A549 (cell line): ENCODE measurements at regions not wholly inside any gene's neighbourhood (a gene's known extent, or its start where the extent isn't known, plus 50 kb on each side); places are given as distances from the start of the nearest gene placed in this dataset.
A peak's percentile ranks its signal among the peaks of the same experiment; 100 is the strongest.

Experiments
- ATAC-seq, 2 experiments: fragments of 200-7000 bp in 1 of 2; fragments of >200 bp in 1 of 2; cut with Nextera tagmentation in 1 of 2; cut with Tn5 transposase in 1 of 2; 3 replicates each; pipeline versions ENCODE4 v1.8.0 to v1.9.1; 2018 to 2020; ENCODE audit warnings: mild to moderate bottlenecking in 1 of 2, moderate library complexity in 1 of 2
- CTCF ChIA-PET: fragments of 300-600 bp; sonication (Branson Sonifier 250); formaldehyde crosslinking; extraction: SDS; loops from one replicate; lab custom pipeline; 2021; ENCODE audit warnings: antibody characterized with exemption, inconsistent platforms; lab: Yijun Ruan, JAX
- POLR2A ChIA-PET: fragments of 350-600 bp; formaldehyde crosslinking; extraction: SDS; loops from one replicate; lab custom pipeline; 2021; ENCODE audit warnings: antibody characterized with exemption, inconsistent platforms; lab: Yijun Ruan, JAX
- DNase-seq, 2 experiments: peaks; one replicate each; pipeline versions ENCODE4 v3.0.0 to v3.0.0-alpha.2; 2011 to 2016; ENCODE audit warnings: low read depth in 1 of 2, low spot score in 1 of 2
- FAIRE-seq: peaks from 2 replicates; lab custom pipeline; 2011; peaks lifted over from hg19 to GRCh38; lab: Jason Lieb, UNC
- H3K27ac ChIP-seq, 2 experiments: fragments of >200 bp; sonication (Bioruptor Twin); formaldehyde crosslinking; 3 replicates each; pipeline ENCODE4 v1.5.1; 2016 to 2017
- H3K4me1 ChIP-seq: fragments of >200 bp; sonication (Bioruptor Twin); formaldehyde crosslinking; 3 replicates; pipeline ENCODE4 v1.6.1; 2016
- H3K4me2 ChIP-seq: fragments of >200 bp; sonication (Bioruptor Twin); formaldehyde crosslinking; 3 replicates; pipeline ENCODE4 v1.6.1; 2016
- H3K4me3 ChIP-seq: fragments of >200 bp; sonication (Bioruptor Twin); formaldehyde crosslinking; 3 replicates; pipeline ENCODE4 v1.5.1; 2016
- H3K9me3 ChIP-seq: fragments of >200 bp; sonication (Bioruptor Twin); formaldehyde crosslinking; 3 replicates; pipeline ENCODE4 v1.6.1; 2016
- CBX2 ChIP-seq: fragments of 200-600 bp; sonication (generic); IDR thresholded peaks from 2 replicates; pipeline ENCODE4 v1.6.1; 2016; ENCODE audit warnings: low read depth, mild to moderate bottlenecking, borderline replicate concordance
- CBX8 ChIP-seq: fragments of 200-600 bp; sonication (generic); IDR thresholded peaks from 2 replicates; pipeline ENCODE4 v1.6.1; 2016
- ESRRA ChIP-seq: fragments of 150-350 bp; IDR thresholded peaks from 2 replicates; pipeline ENCODE4 v1.6.1; 2014; ENCODE audit warnings: mild to moderate bottlenecking, low read length, borderline replicate concordance
- FOSB ChIP-seq: fragments of 250-450 bp; sonication (Bioruptor Pico); IDR thresholded peaks from 2 replicates; pipeline ENCODE4 v1.5.0; 2020; ENCODE audit warnings: mild to moderate bottlenecking, moderate library complexity
- HDAC2 ChIP-seq: fragments of 200-600 bp; sonication (generic); IDR thresholded peaks from 2 replicates; pipeline ENCODE4 v1.6.1; 2016
- HEYL ChIP-seq: fragments of 250-450 bp; sonication (Bioruptor Pico); IDR thresholded peaks from 2 replicates; pipeline ENCODE4 v1.8.0; 2021; ENCODE audit warnings: mild to moderate bottlenecking, moderate library complexity
- HOXA7 ChIP-seq: fragments of 250-450 bp; sonication (Bioruptor Pico); IDR thresholded peaks from 2 replicates; pipeline ENCODE4 v1.5.0; 2020; ENCODE audit warnings: mild to moderate bottlenecking, moderate library complexity
- HOXB13 ChIP-seq: fragments of 250-450 bp; sonication (Bioruptor Pico); IDR thresholded peaks from 2 replicates; pipeline ENCODE4 v1.5.0; 2020; ENCODE audit warnings: low read depth, mild to moderate bottlenecking, moderate library complexity
- KDM1A ChIP-seq: fragments of 200-600 bp; sonication (generic); IDR thresholded peaks from 2 replicates; pipeline ENCODE4 v1.6.1; 2016; ENCODE audit warnings: low read depth, mild to moderate bottlenecking
- KDM5A ChIP-seq: fragments of 200-600 bp; sonication (generic); IDR thresholded peaks from 2 replicates; pipeline ENCODE4 v1.6.1; 2016; ENCODE audit warnings: antibody characterized with exemption, mild to moderate bottlenecking
- MAFK ChIP-seq: fragments of 450-650 bp; IDR thresholded peaks from 2 replicates; pipeline ENCODE4 v1.6.1; 2014; ENCODE audit not compliant: partially characterized antibody
- MYC ChIP-seq: IDR thresholded peaks from 2 replicates; pipeline ENCODE4 v1.6.1; 2012; ENCODE audit warnings: mild to moderate bottlenecking, inconsistent platforms, low read length, improper control_type of control experiment, borderline replicate concordance
- NPAS2 ChIP-seq: fragments of 250-450 bp; sonication (Bioruptor Pico); IDR thresholded peaks from 2 replicates; pipeline ENCODE4 v1.8.0; 2022; ENCODE audit warnings: mild to moderate bottlenecking, moderate library complexity, borderline replicate concordance
- NR3C1 ChIP-seq: fragments of >200 bp; sonication (Bioruptor Twin); formaldehyde crosslinking; IDR thresholded peaks from 3 replicates; pipeline ENCODE4 v1.6.1; 2017
- SMC3 ChIP-seq: fragments of >200 bp; sonication (Bioruptor Twin); formaldehyde crosslinking; IDR thresholded peaks from 3 replicates; pipeline ENCODE4 v1.6.1; 2018; ENCODE audit warnings: inconsistent platforms
- ZC3H11A ChIP-seq: fragments of 450-650 bp; IDR thresholded peaks from 2 replicates; pipeline ENCODE4 v1.6.1; 2014; ENCODE audit warnings: antibody characterized with exemption, mild to moderate bottlenecking
- ZFP36 ChIP-seq: fragments of 450-650 bp; IDR thresholded peaks from 2 replicates; pipeline ENCODE4 v1.6.1; 2014; ENCODE audit warnings: borderline replicate concordance; ENCODE audit not compliant: partially characterized antibody
- WGBS: methylation state at CpG from one replicate; pipeline ENCODE4 v1.1.6; 2017; ENCODE audit errors: missing lambda C conversion rate; 5-methylcytosine and 5-hydroxymethylcytosine counted together
- TF ChIP-seq, protein P1 (sequence below): fragments of 250-450 bp; sonication (Bioruptor Pico); IDR thresholded peaks from 2 replicates; pipeline ENCODE4 v1.5.0; 2021; ENCODE audit warnings: mild to moderate bottlenecking, moderate library complexity, borderline replicate concordance
- TF ChIP-seq, protein P2 (sequence below): fragments of >200 bp; sonication (Bioruptor Twin); formaldehyde crosslinking; IDR thresholded peaks from 3 replicates; pipeline ENCODE4 v1.6.1; 2016
- TF ChIP-seq, protein P3 (sequence below): fragments of 250-450 bp; sonication (Bioruptor Pico); IDR thresholded peaks from 2 replicates; pipeline ENCODE4 v1.5.0; 2020; ENCODE audit warnings: low read depth, mild to moderate bottlenecking, moderate library complexity
- TF ChIP-seq, protein P4 (sequence below): IDR thresholded peaks from 2 replicates; pipeline ENCODE4 v1.6.1; 2012
- TF ChIP-seq, protein P5 (sequence below): IDR thresholded peaks from 2 replicates; pipeline ENCODE4 v1.6.1; 2012
- TF ChIP-seq, protein P6 (sequence below): fragments of 200-600 bp; sonication (generic); IDR thresholded peaks from 2 replicates; pipeline ENCODE4 v1.6.1; 2016; ENCODE audit warnings: antibody characterized with exemption, mild to moderate bottlenecking, moderate library complexity

DNA sequence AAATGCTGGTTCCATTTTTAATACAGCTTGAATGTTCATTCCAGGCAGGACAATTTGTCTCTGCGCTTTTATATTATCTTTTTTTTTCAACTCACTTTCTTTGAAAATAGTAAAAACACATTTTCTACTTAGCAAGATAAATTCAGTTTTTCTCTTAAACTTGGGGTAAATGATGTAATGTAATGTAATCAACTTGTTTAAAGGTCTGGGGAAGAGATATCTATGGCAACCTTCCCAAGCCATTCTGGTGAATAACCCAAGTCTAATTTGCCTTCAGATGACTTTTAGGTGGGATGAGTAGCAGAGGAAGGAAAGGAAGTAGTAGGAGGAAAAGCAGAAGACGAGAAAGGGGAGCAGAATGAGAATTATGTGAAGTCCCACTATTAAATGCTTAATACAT, 335.1 kb downstream of the SV2B start:
- DNase-seq (no peak), ATAC-seq (no peak), FAIRE-seq (no peak)
- peaks cover 5% of the 10 kb centered on the region; the same call in 1 of the 3 replicates for H3K9me3 ChIP-seq
- H3K27ac ChIP-seq: no peak overlapping the region
- no peak overlapping the region for H3K4me2 ChIP-seq
- CTCF ChIA-PET: no interaction called here
- H3K4me1 ChIP-seq: no peaks in the 10 kb centered on the region
- no peak for TF ChIP-seq FOSB
- POLR2A ChIA-PET: no interaction called here
- H3K4me3 ChIP-seq: no peak overlapping the region
- WGBS: 33% methylated on average over 2 of the region's 2 CpGs

DNA sequence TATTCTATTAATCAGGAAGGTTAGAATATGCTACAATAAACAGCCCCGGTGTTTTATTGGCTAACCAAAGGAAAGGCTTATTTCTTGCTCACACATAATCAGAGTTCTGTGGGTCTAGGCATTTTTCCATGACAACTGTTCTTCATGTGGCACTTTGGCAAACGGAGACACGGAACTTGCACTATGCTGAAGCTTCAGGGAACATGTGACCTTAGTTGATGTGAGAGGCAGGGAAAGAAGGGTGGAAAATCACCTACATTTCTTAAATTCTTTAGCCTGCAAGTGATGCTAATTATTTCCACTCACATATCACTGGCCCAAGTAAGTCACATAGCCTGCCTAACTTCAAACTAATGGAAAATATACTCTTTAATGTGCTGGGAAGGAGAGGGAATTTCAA, 344.6 kb downstream of the SV2B start:
- FAIRE-seq: no peak
- POLR2A ChIA-PET: no interaction called here
- no peak overlapping the region for H3K4me2 ChIP-seq
- WGBS: 23% methylated on average over 3 of the region's 3 CpGs
- H3K27ac ChIP-seq: no peak overlapping the region
- TF ChIP-seq CBX8 (no peak), NPAS2 (CRISPR knock-in tag) (no peak), KDM1A (no peak), ZC3H11A (no peak), ZFP36 (no peak), NR3C1 (no peak), HOXB13 (CRISPR knock-in tag) (no peak), MAFK (no peak), ESRRA (no peak), KDM5A (no peak), HDAC2 (no peak), SMC3 (no peak)
- TF ChIP-seq, protein P1, sequence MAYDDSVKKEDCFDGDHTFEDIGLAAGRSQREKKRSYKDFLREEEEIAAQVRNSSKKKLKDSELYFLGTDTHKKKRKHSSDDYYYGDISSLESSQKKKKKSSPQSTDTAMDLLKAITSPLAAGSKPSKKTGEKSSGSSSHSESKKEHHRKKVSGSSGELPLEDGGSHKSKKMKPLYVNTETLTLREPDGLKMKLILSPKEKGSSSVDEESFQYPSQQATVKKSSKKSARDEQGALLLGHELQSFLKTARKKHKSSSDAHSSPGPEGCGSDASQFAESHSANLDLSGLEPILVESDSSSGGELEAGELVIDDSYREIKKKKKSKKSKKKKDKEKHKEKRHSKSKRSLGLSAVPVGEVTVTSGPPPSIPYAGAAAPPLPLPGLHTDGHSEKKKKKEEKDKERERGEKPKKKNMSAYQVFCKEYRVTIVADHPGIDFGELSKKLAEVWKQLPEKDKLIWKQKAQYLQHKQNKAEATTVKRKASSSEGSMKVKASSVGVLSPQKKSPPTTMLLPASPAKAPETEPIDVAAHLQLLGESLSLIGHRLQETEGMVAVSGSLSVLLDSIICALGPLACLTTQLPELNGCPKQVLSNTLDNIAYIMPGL: no peak
- TF ChIP-seq, protein P2, sequence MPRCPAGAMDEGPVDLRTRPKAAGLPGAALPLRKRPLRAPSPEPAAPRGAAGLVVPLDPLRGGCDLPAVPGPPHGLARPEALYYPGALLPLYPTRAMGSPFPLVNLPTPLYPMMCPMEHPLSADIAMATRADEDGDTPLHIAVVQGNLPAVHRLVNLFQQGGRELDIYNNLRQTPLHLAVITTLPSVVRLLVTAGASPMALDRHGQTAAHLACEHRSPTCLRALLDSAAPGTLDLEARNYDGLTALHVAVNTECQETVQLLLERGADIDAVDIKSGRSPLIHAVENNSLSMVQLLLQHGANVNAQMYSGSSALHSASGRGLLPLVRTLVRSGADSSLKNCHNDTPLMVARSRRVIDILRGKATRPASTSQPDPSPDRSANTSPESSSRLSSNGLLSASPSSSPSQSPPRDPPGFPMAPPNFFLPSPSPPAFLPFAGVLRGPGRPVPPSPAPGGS: no peak
- TF ChIP-seq, protein P3, sequence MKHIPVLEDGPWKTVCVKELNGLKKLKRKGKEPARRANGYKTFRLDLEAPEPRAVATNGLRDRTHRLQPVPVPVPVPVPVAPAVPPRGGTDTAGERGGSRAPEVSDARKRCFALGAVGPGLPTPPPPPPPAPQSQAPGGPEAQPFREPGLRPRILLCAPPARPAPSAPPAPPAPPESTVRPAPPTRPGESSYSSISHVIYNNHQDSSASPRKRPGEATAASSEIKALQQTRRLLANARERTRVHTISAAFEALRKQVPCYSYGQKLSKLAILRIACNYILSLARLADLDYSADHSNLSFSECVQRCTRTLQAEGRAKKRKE (CRISPR knock-in tag): no peak
- no peak for DNase-seq
- H3K4me1 ChIP-seq: no peaks in the 10 kb centered on the region
- peaks cover 19% of the 10 kb centered on the region; the same call in 2 of the 3 replicates for H3K9me3 ChIP-seq
- H3K4me3 ChIP-seq: no peak overlapping the region
- no peak for ATAC-seq
- CTCF ChIA-PET: interaction anchor here (1.0 to 1.3 kb wide), 2 partner anchors 70 to 142 kb away, joined by 3 read pairs; no protein-coding TSS in a partner anchor

DNA sequence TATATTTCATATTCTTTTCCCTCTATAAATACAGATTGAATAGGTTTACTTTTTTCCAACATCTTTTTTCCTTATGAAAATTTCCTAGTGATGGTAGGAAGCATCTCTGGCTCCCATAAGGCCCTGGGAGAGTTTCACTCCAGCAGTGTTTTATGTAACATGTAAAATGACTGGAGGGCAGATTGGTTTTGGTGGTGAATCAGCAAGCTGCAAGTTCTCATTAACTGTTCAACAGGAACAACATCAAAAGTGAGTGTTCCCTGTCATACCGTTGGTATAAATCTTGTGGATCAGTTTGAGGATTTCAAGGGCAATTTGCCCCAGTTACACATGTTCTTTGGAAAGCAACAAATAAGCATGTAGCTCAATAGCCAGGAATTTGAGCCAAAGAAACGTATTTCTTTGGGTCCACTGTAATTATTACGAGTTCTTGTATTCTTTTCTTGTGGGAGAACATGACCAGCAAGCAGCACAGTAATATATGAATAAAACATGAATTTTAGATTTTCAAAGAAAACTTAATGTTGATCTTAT, 345.7 kb downstream of the SV2B start:
- Histone ChIP-seq H3K4me3 (no peak overlapping the region), H3K9me3 (peaks cover 19% of the 10 kb centered on the region; the same call in 2 of the 3 replicates), H3K27ac (no peak overlapping the region), H3K4me2 (no peak overlapping the region)
- FAIRE-seq (peak; percentile 46), DNase-seq (no peak), ATAC-seq (no peak)
- ChIA-PET POLR2A (interaction anchor here (0.6 kb wide), 1 partner anchor 43 kb away, joined by 3 read pairs; no protein-coding TSS in a partner anchor), CTCF (interaction anchor here (1.3 to 2.0 kb wide), 2 partner anchors 8 to 68 kb away, joined by 3 to 6 read pairs; no protein-coding TSS in a partner anchor)
- TF ChIP-seq, protein P4, sequence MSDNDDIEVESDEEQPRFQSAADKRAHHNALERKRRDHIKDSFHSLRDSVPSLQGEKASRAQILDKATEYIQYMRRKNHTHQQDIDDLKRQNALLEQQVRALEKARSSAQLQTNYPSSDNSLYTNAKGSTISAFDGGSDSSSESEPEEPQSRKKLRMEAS: no peak
- TF ChIP-seq CBX2: no peak
- TF ChIP-seq HDAC2: no peak
- no peak for TF ChIP-seq MYC
- no peak for TF ChIP-seq HOXA7 (CRISPR knock-in tag)
- TF ChIP-seq, protein P5, sequence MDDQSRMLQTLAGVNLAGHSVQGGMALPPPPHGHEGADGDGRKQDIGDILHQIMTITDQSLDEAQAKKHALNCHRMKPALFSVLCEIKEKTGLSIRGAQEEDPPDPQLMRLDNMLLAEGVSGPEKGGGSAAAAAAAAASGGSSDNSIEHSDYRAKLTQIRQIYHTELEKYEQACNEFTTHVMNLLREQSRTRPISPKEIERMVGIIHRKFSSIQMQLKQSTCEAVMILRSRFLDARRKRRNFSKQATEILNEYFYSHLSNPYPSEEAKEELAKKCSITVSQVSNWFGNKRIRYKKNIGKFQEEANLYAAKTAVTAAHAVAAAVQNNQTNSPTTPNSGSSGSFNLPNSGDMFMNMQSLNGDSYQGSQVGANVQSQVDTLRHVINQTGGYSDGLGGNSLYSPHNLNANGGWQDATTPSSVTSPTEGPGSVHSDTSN: no peak
- no peak for TF ChIP-seq CBX8
- no peak for TF ChIP-seq HEYL
- TF ChIP-seq, protein P3 (CRISPR knock-in tag): no peak
- TF ChIP-seq, protein P6, sequence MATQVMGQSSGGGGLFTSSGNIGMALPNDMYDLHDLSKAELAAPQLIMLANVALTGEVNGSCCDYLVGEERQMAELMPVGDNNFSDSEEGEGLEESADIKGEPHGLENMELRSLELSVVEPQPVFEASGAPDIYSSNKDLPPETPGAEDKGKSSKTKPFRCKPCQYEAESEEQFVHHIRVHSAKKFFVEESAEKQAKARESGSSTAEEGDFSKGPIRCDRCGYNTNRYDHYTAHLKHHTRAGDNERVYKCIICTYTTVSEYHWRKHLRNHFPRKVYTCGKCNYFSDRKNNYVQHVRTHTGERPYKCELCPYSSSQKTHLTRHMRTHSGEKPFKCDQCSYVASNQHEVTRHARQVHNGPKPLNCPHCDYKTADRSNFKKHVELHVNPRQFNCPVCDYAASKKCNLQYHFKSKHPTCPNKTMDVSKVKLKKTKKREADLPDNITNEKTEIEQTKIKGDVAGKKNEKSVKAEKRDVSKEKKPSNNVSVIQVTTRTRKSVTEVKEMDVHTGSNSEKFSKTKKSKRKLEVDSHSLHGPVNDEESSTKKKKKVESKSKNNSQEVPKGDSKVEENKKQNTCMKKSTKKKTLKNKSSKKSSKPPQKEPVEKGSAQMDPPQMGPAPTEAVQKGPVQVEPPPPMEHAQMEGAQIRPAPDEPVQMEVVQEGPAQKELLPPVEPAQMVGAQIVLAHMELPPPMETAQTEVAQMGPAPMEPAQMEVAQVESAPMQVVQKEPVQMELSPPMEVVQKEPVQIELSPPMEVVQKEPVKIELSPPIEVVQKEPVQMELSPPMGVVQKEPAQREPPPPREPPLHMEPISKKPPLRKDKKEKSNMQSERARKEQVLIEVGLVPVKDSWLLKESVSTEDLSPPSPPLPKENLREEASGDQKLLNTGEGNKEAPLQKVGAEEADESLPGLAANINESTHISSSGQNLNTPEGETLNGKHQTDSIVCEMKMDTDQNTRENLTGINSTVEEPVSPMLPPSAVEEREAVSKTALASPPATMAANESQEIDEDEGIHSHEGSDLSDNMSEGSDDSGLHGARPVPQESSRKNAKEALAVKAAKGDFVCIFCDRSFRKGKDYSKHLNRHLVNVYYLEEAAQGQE: no peak
- TF ChIP-seq, all 56 proteins: peak for 0
- no peaks in the 10 kb centered on the region for H3K4me1 ChIP-seq
- WGBS: 9% methylated on average over 3 of the region's 3 CpGs
